ENCODE measurements at regions not wholly inside any gene's neighbourhood (a gene's known extent, or its start where the extent isn't known, plus 50 kb on each side); places are given as distances from the start of the nearest gene placed in this dataset.

DNA sequence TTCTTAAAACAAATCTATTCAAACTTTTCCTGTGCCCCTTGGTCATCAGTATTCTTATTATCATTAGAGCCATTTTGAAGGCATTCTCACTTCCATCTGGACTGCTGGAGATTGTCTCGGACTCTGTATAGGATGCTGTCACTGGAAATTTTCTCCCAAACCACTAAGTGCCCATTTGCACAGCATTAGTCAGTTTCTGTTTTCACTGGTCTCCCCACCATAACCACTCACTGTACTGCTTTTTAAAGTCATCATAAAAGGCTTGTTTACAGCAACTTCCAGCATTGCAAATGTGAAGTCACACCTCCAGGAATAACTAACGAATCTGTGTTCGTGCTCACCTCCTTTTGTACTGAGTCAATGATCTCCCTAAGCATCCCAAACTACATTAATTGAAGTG, 150.9 kb upstream of the SERTAD2 start:
- Histone ChIP-seq H3K4me2 (ENCODE audit: insufficient read depth in 1 of 2, low read depth in 2 of 2, low read length in 2 of 2) (no peak overlapping the region), H2BK15ac (ENCODE audit: low read length) (no peak overlapping the region), H3K23ac (ENCODE audit: insufficient read length) (no peak overlapping the region), H3K27me3 (replicated peaks in 1 of 4; ENCODE audit: control insufficient read depth in 3 of 4, extremely low read depth in 1 of 4, insufficient read depth in 3 of 4, low read length in 3 of 4) (no peaks in the 10 kb centered on the region), H3K9me3 (ENCODE audit: insufficient read depth in 2 of 2, low read depth in 1 of 2, low read length in 1 of 2) (no peaks in the 10 kb centered on the region), H3K36me3 (ENCODE audit: control insufficient read depth in 2 of 4, insufficient read depth in 4 of 4, low read length in 3 of 4) (no peaks in the 10 kb centered on the region), H2AK5ac (ENCODE audit: low read depth, low read length) (no peak overlapping the region), H4K8ac (ENCODE audit: extremely low read depth, insufficient read depth, low read length) (no peak overlapping the region), H3K27ac (ENCODE audit: low read depth, low read length) (no peak overlapping the region), H3K4me3 (ENCODE audit: extremely low read depth in 1 of 4, insufficient read depth in 2 of 4, low read depth in 3 of 4, low read length in 4 of 4) (no peak overlapping the region), H2BK5ac (ENCODE audit: low read depth, low read length) (no peak overlapping the region), H3K14ac (ENCODE audit: insufficient read length) (no peak overlapping the region), H3K79me1 (ENCODE audit: low read depth, low read length) (no peaks in the 10 kb centered on the region), H2AFZ (ENCODE audit: low read length) (no peak overlapping the region), H3K56ac (replicated peaks; ENCODE audit: insufficient read length, low read depth, low read length) (no peak overlapping the region), H3K4me1 (replicated peaks in 1 of 4; ENCODE audit: control insufficient read depth in 3 of 4, insufficient read depth in 4 of 4, low read length in 3 of 4) (no peaks in the 10 kb centered on the region), H3K9ac (replicated peaks in 1 of 4; ENCODE audit: extremely low read depth in 1 of 4, low read depth in 3 of 4, low read length in 3 of 4) (no peak overlapping the region), H4K5ac (ENCODE audit: insufficient read length, low read depth, low read length) (no peak overlapping the region), H3K79me2 (ENCODE audit: control insufficient read depth in 1 of 2, insufficient read depth in 2 of 2, low read length in 2 of 2) (no peaks in the 10 kb centered on the region), H3K23me2 (ENCODE audit: low read depth, low read length) (no peaks in the 10 kb centered on the region), H3K18ac (ENCODE audit: extremely low read depth, low read length) (no peak overlapping the region), H4K91ac (replicated peaks; ENCODE audit: insufficient read length, low read length) (no peak overlapping the region), H4K20me1 (replicated peaks in 1 of 2; ENCODE audit: control insufficient read depth in 1 of 2, insufficient read depth in 2 of 2, low read length in 2 of 2) (no peaks in the 10 kb centered on the region), H2BK12ac (ENCODE audit: low read depth, low read length) (no peak overlapping the region), H2BK120ac (replicated peaks; ENCODE audit: low read depth, low read length) (no peak overlapping the region), H2BK20ac (ENCODE audit: low read length) (no peak overlapping the region), H3K4ac (replicated peaks; ENCODE audit: insufficient read length, low read depth, low read length) (no peak overlapping the region)
- DNase-seq (ENCODE audit: low read depth in 1 of 2, low spot score in 2 of 2) (no peak), FAIRE-seq (no peak)
- 87% methylated on average over 3 of the region's 3 CpGs; no CpG with 5 or more reads in 1 of the 2 experiments for WGBS, 2 experiments (ENCODE audit: extremely low coverage in 1 of 2, insufficient coverage in 1 of 2, insufficient read length in 1 of 2, insufficient replicate concordance in 2 of 2, low coverage in 1 of 2, low lambda C conversion rate in 2 of 2, missing lambda C conversion rate in 1 of 2)
- ChIA-PET POLR2A (ENCODE audit: partially characterized antibody) (no interaction called here), CTCF (ENCODE audit: partially characterized antibody) (interaction anchor here (1.5 kb wide), 1 partner anchor 13 kb away, joined by 6 read pairs; no protein-coding TSS in a partner anchor)
- TF ChIP-seq RXRA (IDR thresholded peaks at IDR 0.05; ENCODE audit: insufficient read depth, low read depth, low read length) (no peak), BCL11A (IDR thresholded peaks at IDR 0.05; ENCODE audit: low read depth in 2 of 2, low read length in 2 of 2) (no peak), SIX5 (IDR thresholded peaks at IDR 0.05; ENCODE audit: low read depth, low read length) (no peak), TCF12 (IDR thresholded peaks at IDR 0.05; ENCODE audit: low read depth, low read length) (no peak), ZNF274 (IDR thresholded peaks at IDR 0.05; ENCODE audit: borderline replicate concordance, extremely low read depth, low read length) (no peak), SP4 (IDR thresholded peaks at IDR 0.05; ENCODE audit: low read length) (no peak)
- TF ChIP-seq, protein P1, sequence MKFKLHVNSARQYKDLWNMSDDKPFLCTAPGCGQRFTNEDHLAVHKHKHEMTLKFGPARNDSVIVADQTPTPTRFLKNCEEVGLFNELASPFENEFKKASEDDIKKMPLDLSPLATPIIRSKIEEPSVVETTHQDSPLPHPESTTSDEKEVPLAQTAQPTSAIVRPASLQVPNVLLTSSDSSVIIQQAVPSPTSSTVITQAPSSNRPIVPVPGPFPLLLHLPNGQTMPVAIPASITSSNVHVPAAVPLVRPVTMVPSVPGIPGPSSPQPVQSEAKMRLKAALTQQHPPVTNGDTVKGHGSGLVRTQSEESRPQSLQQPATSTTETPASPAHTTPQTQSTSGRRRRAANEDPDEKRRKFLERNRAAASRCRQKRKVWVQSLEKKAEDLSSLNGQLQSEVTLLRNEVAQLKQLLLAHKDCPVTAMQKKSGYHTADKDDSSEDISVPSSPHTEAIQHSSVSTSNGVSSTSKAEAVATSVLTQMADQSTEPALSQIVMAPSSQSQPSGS (IDR thresholded peaks at IDR 0.05; ENCODE audit: low read length), result no peak

All from H1 (cell line).